Activated CD8-positive, alpha-beta memory T cell treated with anti-CD3 and anti-CD28 coated beads, Interleukin-2, amount 50 U/mL, for 1 hour (primary cell): ENCODE measurements at regions not wholly inside any gene's neighbourhood (a gene's known extent, or its start where the extent isn't known, plus 50 kb on each side); places are given as distances from the start of the nearest gene placed in this dataset.
"Not testable (repeated sequence)": the region's sequence is repeated elsewhere in the genome, so short reads cannot be mapped to it uniquely, and the experiment has no call there.

Experiments
- DNase-seq: peaks from one replicate; pipeline ENCODE4 v3.0.0-alpha.2; 2020; ENCODE audit errors: extremely low read depth

DNA sequence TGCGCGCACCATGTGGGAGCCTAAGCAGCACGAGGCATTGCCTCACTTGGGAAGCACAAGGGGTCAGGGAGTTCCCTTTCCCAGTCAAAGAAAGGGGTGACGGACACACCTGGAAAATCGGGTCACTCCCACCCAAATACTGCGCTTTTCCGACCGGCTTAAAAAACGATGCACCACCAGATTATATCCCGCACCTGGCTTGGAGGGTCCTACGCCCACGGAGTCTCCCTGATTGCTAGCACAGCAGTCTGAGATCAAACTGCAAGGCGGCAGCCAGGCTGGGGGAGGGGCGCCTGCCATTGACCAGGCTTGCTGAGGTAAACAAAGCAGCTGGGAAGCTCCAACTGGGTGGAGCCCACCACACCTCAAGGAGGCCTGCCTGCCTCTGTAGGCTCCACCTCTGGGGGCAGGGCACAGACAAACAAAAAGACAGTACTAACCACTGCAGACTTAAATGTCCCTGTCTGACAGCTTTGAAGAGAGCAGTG is 627.7 kb upstream of the VRK2 start:
- DNase-seq = not testable (repeated sequence)

DNA sequence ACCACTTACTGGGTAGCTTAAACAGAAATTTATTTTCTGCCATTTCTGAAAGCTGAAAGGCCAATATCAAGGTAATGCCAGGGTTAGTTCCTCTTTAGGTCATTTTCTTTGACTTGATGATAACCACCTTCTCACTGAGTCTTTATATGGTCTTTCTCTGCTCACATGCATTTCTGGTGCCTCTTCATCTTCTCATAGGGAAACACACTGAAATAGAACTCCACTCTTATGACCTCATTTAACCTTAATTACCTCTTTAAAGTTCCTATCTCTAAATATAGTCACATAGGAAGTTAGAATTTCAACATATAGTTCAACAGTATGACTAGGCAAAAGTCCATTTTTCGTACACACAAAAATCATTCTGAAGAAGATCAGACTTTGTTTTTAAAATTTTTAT is 616.8 kb upstream of the VRK2 start:
- no peak for DNase-seq

DNA sequence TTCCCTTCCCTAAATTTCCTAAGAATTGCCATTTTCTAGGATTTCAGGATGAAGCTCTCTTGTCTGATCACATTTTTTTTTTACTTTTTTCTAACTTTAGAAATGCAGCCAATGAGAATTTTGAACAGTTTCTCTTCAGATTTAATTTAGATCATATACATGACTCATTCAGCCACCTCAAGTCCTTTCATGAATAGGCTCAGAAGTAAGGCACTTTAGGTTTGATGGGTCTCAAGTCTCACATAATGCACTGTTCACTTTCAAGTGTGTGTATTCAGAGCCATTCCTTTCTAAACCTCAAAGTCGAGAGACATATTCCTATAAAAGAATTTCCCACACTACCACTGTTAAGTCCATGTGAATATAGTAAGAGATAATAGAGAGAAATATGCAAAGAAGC is 614.1 kb upstream of the VRK2 start:
- no peak for DNase-seq

DNA sequence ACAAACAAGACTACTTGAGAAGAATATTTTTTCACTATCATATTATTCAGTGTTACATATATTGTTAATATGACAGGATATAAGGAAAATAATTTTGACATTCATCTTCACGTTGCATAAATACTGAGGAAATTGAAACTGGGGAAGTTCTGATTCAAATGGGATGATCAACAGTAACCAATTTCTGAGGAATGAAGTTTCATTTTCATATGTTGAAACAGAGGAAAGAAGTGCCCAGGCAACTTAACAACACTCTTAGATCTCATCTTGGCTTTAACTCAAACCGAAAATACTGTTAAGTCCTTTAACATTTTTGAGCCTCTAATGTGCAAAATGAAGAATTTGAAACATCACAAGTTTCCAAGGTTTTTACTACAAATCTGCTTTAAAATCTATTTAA is 612.2 kb upstream of the VRK2 start:
- no peak for DNase-seq

DNA sequence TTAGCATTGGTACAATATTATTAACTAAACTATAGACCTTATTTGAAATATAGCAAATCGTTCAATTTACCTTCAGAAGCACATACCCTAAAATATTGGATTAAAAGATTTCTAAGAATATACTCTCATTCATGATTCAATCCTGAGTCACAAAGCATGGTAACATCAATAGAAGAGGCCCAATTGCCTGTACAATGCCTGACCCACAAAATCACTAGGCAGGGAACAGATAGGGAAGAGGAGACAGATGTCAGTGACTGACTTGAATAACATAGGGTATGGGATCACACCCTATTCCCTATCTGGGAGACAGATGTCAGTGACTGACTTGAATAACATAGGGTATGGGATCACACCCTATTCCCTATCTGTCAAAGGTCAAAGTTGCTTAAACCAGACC is 611.6 kb upstream of the VRK2 start:
- DNase-seq = no peak

DNA sequence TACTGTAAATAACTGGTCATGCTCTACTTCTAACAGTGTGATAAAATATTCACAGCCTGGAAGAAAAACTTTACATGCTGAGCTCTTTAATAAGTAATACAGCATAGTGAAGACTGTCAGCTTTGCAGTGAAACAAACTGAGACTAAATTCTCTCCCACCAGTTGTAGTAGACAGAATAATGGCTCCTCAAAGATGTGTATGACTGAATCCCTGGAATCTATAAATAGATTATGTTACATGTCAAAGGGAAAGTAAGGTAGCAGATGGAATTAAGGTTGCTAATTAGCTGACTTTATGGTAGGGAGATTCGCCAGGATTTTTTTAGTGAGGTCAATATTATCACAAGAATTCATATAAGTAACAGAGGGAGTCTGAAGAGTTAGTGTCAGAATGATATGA is 609.5 kb upstream of the VRK2 start:
- DNase-seq = no peak

DNA sequence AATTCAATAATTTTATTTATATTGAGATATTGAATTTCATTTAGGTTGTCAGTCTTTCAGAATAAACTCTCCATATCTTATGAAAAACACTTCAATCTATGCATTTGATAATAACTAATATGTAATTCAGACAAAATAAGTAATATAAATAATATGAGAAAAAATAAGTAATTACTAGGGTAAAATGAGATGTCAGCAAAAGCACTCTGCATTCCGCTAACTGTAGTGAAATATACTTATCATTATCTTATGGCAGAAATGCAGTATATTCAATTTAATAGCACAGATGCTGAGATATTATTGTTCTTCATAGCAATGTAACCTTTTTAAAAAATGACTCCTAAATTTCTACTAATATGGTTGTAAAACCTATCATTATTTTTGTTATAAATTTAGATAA is 606.2 kb upstream of the VRK2 start:
- no peak for DNase-seq

DNA sequence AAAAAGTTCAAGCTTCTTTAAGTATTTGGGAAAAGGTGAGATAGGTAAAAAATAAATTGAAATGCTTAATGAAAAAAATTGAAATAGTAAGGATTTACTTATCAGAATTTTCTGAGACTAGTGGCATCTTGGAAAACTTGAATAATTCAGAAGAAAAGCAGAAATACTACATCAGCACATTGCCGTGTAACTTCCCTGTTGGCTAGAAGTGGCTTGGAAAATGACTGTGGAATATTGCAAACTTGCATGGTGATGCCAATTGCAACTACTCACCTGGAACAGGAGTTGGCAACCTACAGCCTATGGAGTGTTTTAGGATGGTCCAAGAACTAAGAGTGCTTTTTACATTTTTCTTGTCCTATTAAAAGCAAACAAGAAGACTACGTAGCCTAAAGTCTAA is 603.5 kb upstream of the VRK2 start:
- DNase-seq = no peak

DNA sequence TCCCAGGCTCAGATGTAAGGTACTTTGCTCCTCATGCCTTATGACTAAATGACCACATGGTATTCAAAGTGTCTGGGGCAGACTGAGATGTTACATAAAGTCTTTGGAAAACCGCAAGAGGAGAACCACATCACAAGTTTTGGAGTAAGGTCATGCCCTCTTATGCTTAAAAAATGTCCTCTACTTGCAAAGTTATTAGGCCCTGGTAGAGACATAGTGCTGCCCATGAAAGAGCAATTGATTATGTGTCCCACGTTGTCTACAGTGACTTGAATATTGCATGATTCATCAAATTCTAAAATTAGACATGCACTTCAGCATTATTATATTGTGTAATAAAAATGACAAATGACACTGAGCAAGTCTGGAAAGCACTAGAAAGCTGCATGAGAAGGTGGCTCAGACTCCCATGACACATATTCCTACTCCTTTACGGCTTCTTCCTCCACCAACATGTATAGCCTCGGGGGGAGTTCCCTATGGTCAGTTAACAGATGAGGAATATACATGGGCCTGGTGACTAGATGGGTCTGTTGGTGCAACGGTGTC is 602.6 kb upstream of the VRK2 start:
- no peak for DNase-seq

DNA sequence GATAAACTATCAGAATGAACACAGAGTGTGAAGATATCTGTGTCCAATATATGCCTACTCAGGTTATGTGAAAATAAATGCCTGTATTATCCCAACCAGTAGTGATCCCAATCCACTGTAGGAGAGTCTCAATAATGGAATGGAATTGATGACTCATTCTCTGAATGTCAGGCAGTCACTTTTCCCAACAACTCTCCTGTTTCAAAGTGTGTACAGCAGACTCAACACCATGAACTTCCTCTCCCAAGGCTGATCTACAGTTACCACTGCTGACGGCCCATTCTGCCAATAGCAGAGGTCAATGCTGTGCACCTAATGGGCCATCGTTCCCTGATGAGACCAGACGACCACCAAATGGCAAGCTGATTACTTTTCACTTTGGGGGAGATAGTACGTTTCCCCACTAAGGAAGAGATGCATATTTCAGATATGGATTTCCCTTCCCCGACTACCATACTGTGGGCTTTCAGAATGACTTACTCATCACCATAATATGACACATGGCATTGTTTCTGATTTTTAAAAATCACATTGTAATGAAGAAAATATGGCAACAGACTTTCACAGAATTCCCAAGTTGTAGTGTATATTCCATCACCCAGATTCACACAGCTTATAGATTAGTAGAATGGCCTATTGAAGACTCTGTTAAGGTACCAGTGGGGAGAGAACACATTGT is 601.7 kb upstream of the VRK2 start:
- DNase-seq = no peak

DNA sequence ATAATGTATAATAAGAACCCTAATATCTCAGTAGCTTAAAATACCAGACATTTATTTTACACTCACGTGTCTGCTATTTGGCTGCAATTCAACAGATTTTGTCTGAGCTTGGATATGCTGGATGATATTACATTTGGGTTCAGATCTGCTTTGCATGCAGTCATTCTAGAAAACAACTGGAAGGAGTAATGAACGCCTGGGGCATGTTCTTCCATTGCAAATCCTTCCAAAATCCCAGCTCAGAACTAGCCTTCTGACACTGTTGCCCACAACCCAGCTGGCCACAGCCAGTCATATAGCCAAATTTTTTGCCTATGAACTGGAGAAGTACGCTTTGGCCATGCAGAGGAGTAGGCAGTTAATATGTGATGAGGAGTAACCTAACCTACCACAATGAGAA is 597.8 kb upstream of the VRK2 start:
- no peak for DNase-seq

DNA sequence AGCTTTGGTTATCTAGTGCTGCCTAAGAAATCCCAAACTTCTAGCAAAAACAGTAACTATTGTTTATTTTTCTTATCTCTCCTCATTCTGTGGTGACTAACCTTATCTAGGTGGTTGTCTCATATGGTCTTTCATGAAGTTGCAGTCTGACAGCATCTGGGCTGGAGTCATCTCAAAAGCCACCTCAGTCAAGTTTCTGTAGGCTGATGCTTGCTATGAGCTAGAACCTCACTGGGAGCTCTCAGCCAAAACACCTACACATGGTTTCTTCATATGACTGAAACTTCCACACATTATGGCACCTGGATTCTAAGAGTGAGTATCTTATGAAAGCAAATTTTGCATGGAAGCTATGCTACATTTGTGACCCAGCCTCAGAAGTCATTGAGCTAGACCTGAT is 596.4 kb upstream of the VRK2 start:
- DNase-seq = no peak

DNA sequence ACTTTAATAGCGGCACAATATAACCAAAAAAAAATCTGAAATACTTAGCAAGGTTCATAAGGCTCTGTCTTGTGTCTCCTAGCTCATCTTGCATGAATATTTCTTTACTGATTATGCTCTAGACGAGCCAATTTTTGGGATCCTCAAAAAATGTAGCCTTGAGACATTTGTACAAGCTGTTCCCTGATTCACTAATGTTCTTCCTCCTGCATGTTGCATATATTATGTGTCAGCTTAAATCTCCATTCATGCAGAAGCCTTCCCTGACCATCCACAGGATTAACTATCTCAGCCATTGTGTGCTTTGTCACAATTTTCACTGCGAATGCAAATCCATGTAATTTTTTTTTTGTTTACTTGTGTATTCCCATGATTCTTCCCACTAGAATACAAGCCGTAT is 594.0 kb upstream of the VRK2 start:
- no peak for DNase-seq

DNA sequence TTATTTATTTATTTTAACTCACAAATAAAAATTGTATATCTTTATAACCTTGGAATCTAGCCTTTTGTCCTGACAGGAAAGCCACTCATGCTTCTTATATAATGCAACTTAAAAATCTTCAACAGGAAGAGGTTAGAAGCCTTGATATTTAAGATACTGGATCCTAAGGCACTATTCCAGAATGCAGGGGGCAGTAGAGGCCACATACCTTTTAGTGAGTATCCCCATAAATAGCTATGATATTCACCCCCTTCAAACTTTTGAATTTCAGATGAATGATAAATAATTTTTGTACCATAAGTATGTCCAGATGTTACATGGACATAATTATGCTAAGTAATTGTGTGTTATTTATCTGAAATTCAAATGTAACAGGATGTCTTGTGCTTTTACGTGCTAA is 592.7 kb upstream of the VRK2 start:
- no peak for DNase-seq

DNA sequence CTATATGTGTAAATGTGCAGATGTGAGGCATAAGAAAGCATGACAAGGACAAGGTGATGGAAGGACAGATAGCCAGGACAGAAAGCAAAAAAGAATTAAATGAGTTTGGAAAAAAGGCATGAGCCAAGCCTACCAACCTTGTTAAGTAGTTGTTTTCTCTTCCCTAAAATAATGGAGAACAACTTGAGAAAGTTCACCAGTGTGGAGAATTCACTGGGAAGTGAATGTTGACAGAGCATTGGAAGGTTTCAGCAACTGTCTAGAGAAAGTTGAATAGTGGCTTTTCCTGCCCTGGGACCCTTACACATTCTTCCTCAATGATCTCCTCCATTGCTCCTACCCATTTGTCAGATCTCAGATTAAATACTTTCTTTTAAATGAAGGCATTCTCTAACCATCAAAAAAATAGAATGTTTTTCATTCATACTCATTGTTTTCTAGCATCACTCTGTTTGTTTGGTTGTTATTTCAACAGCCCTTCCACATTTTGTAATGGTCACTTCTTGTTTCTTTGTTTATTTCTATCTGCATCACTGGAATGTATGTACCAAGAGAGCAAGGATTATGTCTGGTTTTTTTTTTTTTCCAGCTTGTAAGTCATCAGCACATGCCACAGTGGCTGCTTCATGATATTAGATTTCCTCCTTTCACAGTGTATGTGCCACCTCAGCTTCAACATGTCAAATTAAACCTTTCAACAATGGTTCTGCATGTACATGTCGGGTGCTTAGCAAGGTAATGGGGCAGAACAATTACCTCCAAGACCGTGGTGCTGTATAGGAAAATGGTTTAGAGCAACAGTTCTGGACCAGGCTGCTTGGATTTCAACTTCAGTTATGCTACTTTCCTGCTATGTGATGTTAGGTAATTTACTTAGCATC is 586.0 kb upstream of the VRK2 start:
- DNase-seq = no peak

DNA sequence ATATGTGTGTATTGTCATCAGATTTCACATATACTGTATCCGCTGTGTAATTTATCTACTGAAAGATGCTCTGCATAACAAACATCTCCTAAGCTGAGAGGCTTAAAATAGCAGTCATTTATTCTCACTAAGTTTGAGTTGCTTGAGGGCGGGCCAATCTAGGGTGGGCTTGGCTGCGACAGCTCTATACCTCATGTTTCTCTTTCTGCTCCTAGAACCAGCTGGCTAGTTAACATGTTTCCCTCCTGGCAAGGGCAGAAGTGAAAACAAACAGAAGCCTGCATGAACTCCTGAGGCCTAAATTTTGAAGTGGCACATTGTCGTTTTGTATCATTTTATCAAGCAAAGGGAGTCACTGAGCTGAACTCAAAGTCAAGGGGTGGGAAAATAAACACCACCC is 585.0 kb upstream of the VRK2 start:
- DNase-seq = no peak

DNA sequence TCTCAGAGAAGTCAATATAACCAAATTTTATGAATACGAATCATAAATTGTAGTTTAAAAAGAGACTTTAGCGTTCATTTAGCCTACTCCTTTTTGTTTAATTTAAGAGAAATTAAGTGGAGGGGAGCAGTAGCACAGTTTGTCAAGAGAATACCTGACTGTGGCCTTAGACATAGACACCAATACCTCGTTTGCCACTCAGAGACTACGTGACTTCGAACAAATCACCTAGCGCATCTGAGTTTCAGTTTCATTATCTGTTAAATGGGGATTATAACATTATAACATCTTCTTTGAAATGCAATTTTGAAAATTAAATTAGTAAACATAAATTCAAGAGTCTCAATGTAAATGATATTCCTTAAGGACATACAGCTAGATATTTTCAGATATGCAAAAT is 581.5 kb upstream of the VRK2 start:
- no peak for DNase-seq

DNA sequence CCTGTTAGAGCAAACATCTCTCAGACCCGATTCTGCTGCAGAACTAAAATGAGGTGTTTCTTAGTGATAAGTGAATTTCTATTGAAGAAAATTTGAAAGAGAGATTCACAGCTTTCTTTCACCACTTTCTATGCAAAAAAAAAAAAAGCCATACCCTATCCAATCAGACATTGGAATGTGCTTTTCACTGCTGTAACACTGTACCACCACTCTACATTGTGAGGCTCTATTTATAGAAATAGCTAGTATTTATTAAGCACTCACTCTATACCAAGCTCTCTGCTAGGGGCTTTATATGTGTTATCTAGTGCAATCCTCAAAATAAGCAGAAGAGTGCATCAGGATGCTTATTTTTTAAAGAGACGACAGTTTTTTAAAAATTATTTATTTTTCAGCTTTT is 580.6 kb upstream of the VRK2 start:
- DNase-seq = no peak

DNA sequence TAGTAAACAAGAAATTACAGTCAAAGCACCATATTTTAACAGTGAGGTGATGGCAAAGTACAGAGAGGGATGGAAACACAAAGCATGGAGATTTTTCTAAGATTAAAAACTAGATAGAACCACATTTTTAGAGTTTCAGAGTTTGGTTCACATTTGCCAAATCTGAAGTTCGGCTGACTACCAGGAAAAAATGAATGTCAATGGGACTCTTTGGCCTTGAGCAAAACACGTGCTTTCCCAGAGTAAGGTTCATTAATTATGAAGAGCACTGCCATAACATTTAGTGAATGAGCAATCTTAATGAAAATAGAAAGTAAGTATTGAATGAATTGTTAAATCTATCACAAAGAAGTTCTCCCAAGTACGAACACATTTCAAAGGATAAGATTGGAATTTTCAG is 571.2 kb upstream of the VRK2 start:
- DNase-seq = no peak

DNA sequence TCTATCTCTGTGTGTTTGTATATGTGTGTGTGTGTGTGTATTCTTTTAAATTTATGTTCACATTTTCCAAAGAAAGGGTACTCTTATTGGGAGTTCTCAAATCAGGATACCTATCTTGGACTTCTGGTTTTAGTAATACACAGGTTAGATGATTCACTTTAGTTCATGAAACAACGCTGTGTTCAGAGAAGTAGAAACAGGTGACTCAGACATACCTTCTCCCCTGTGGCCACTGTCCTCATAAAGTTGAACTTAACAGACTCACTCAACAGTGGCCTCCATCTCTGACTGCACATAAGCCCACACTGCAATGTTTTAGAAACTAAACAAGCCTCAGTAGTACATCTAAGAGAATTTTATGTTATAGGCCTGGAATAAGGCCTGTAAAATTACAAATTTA is 566.6 kb upstream of the VRK2 start:
- no peak for DNase-seq

DNA sequence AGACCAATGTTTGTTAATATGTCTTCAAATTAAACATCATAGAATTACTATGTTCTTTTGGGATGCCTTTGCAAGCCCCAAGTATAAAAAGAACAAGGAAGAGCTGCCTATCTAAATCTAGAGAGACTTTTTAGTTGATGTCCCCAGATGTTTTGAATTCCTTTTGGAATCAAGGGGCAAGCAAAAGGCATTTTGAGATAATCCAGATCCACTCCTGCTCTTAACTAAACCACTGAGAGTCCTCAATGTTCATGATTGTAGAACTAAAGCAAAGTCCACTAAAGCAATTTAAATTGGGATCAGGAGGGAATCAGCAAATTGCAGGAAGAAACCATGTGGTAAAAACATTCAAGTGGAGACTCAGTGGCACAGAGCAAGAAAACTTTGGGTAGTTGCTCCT is 558.5 kb upstream of the VRK2 start:
- DNase-seq = no peak

DNA sequence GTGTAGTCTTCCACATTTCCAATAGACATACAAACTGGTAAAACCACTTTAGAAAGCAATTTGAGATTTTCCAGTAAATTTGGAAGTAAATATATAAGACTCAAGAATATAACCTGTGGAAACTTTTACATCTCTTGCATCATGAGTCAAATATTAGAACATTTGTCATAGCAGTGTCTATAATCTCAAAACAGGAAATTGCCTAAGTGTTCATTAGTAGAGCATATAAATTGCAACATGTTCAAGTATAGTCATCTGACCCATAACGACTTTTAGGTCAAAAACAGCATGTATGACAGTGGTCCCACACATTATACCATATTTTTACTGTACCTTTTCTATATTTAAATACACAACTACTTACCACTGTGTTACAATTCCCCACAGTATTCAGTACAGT is 555.9 kb upstream of the VRK2 start:
- no peak for DNase-seq

DNA sequence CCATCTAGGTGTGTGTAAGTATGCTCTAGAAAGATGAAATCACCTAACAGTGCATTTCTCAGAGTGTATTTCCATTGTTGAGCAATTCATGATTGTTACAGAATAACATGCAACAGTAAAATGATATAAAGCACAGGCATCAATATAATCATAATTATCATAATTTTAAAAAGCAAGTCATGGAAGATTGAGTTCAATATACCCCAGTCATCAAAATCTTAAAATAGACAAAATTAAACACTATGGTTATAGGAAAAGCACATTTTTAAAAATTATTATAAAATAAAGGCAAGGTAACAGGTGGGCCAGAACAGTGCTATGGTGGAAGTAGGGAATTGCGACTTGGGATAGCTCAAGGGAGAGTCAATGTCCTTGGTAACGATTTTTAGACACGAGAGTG is 555.4 kb upstream of the VRK2 start:
- no peak for DNase-seq
